ENCODE measurements at regions not wholly inside any gene's neighbourhood (a gene's known extent, or its start where the extent isn't known, plus 50 kb on each side); places are given as distances from the start of the nearest gene placed in this dataset.

DNA sequence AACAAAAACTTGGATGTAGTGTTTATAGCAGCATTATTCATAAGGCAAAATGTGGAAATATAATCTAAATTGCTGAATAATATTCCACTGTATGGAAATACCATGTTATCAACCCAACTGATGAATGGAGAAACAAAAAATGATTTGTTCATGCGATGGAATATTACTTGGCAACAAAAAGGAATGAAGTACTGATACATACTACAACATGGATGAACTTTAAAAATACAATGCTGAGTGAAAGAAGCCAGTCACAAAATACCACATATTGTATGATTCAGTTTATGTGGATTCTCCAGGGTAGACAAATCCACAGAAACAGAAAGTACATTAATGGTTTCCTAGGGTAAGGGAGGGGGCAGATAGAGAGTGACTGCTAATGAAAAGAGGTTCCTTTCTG lies 83.7 kb upstream of the DNAH5 start:
- TF ChIP-seq CEBPB (IDR thresholded peaks at IDR 0.05; ENCODE audit: borderline replicate concordance, low read depth, low read length): no peak
- TF ChIP-seq TAF1 (CRISPR knock-in tag; IDR thresholded peaks at IDR 0.05): no peak
- no peak for TF ChIP-seq MAX (IDR thresholded peaks at IDR 0.05)
- TF ChIP-seq, protein P1, sequence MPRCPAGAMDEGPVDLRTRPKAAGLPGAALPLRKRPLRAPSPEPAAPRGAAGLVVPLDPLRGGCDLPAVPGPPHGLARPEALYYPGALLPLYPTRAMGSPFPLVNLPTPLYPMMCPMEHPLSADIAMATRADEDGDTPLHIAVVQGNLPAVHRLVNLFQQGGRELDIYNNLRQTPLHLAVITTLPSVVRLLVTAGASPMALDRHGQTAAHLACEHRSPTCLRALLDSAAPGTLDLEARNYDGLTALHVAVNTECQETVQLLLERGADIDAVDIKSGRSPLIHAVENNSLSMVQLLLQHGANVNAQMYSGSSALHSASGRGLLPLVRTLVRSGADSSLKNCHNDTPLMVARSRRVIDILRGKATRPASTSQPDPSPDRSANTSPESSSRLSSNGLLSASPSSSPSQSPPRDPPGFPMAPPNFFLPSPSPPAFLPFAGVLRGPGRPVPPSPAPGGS (CRISPR knock-in tag; IDR thresholded peaks at IDR 0.05): no peak

Measured in HepG2 (cell line).